Endothelial cell (in vitro differentiated cells): ENCODE measurements at regions not wholly inside any gene's neighbourhood (a gene's known extent, or its start where the extent isn't known, plus 50 kb on each side); places are given as distances from the start of the nearest gene placed in this dataset.

Experiments used
- DNase-seq: peaks from one replicate; pipeline ENCODE4 v3.0.0; 2021; ENCODE audit warnings: low spot score
- H3K27ac Mint-ChIP-seq: one replicate; pipeline ENCODE4 v1.8.0; 2021; ENCODE audit warnings: mixed read lengths, inconsistent platforms; ENCODE audit not compliant: unreplicated experiment
- H3K27me3 Mint-ChIP-seq: one replicate; pipeline ENCODE4 v1.8.0; 2021; ENCODE audit warnings: mild to moderate bottlenecking, moderate library complexity, mixed read lengths, inconsistent platforms; ENCODE audit not compliant: unreplicated experiment
- H3K36me3 Mint-ChIP-seq: one replicate; pipeline ENCODE4 v1.8.0; 2021; ENCODE audit warnings: mild to moderate bottlenecking, low read depth, mixed read lengths, inconsistent platforms; ENCODE audit not compliant: unreplicated experiment
- H3K4me1 Mint-ChIP-seq: one replicate; pipeline ENCODE4 v1.8.0; 2021; ENCODE audit warnings: mild to moderate bottlenecking, mixed read lengths, inconsistent platforms; ENCODE audit not compliant: unreplicated experiment
- H3K4me3 Mint-ChIP-seq: one replicate; pipeline ENCODE4 v1.8.0; 2021; ENCODE audit warnings: mild to moderate bottlenecking, mixed read lengths, inconsistent platforms; ENCODE audit not compliant: unreplicated experiment
- H3K9me3 Mint-ChIP-seq: one replicate; pipeline ENCODE4 v1.8.0; 2021; ENCODE audit warnings: mixed read lengths, inconsistent platforms; ENCODE audit not compliant: unreplicated experiment
- TF ChIP-seq, protein P1 (sequence below): fragments of 200-600 bp; sonication (generic); IDR thresholded peaks from one replicate; pipeline ENCODE4 v1.5.0; 2021; ENCODE audit warnings: antibody characterized with exemption; ENCODE audit not compliant: unreplicated experiment

GRCh38 chr18:78422336-78422735 is 557.3 kb upstream of the SALL3 start:
- Mint-ChIP-seq H3K27ac (no peak overlapping the region), H3K4me1 (no peaks in the 10 kb centered on the region), H3K36me3 (peaks cover 19% of the 10 kb centered on the region), H3K4me3 (no peak overlapping the region), H3K9me3 (peaks cover 49% of the 10 kb centered on the region), H3K27me3 (peaks cover 12% of the 10 kb centered on the region)
- DNase-seq = no peak
- TF ChIP-seq, protein P1, sequence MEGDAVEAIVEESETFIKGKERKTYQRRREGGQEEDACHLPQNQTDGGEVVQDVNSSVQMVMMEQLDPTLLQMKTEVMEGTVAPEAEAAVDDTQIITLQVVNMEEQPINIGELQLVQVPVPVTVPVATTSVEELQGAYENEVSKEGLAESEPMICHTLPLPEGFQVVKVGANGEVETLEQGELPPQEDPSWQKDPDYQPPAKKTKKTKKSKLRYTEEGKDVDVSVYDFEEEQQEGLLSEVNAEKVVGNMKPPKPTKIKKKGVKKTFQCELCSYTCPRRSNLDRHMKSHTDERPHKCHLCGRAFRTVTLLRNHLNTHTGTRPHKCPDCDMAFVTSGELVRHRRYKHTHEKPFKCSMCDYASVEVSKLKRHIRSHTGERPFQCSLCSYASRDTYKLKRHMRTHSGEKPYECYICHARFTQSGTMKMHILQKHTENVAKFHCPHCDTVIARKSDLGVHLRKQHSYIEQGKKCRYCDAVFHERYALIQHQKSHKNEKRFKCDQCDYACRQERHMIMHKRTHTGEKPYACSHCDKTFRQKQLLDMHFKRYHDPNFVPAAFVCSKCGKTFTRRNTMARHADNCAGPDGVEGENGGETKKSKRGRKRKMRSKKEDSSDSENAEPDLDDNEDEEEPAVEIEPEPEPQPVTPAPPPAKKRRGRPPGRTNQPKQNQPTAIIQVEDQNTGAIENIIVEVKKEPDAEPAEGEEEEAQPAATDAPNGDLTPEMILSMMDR = no peak

GRCh38 chr18:78423811-78424210 is 555.8 kb upstream of the SALL3 start:
- H3K9me3 Mint-ChIP-seq = peaks cover 48% of the 10 kb centered on the region
- peaks cover 21% of the 10 kb centered on the region for H3K36me3 Mint-ChIP-seq
- H3K27ac Mint-ChIP-seq = no peak overlapping the region
- no peak overlapping the region for H3K4me3 Mint-ChIP-seq
- H3K27me3 Mint-ChIP-seq = peaks cover 12% of the 10 kb centered on the region
- H3K4me1 Mint-ChIP-seq = no peaks in the 10 kb centered on the region
- DNase-seq = no peak
- TF ChIP-seq, protein P1 = no peak

DNA sequence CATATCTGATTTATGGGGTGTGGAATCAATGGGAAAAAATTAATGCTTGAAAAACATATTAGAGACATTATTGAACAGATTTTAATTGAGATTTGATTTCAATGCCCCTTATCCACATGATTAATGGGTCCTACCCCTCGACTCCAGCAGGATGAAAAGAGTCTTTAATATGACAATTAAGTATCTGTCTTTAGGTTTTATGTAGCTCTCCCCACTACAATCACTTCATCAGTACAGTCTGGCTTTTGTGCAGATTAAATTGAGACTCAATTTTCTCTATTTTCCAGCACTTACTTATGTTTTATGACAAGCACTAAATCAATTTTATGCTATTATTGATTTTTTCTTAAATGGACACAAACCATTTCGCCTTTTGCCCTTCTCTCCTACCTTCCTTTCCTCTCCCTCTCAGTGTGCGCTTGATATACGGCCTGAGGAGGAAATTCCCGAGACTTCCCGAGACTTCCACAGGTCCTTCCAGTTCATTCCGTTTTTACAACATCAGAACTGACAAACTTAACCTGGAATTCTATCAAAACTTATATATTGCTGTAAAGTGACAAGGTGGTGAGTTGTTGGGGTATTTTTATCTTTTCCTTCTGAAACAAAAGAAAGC is 555.1 kb upstream of the SALL3 start:
- TF ChIP-seq, protein P1 = no peak
- Mint-ChIP-seq H3K27me3 (peaks cover 11% of the 10 kb centered on the region), H3K9me3 (peaks cover 41% of the 10 kb centered on the region), H3K27ac (no peak overlapping the region), H3K4me3 (no peak overlapping the region), H3K4me1 (no peaks in the 10 kb centered on the region), H3K36me3 (peaks cover 17% of the 10 kb centered on the region)
- no peak for DNase-seq

DNA sequence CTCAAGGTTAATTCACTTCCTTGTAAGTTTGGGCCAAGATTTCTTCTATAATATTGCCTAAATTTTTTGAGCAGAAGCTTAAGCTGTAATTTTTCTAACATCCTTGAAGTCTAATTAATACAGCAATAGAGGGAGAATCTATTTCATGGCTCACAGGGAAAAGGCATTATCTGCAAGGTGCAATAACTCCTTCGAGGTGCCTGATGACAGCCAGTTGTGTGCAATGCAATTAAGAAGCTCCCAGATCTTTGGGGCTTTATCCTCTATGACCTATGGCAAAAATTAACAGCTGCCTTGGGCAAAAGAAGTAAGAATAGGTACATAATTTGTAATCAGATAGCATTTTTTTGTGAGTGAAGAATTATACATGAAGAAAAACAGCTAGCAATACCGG is 554.6 kb upstream of the SALL3 start:
- H3K36me3 Mint-ChIP-seq = peaks cover 13% of the 10 kb centered on the region
- peaks cover 36% of the 10 kb centered on the region for H3K9me3 Mint-ChIP-seq
- no peak for DNase-seq
- H3K27me3 Mint-ChIP-seq = peaks cover 9% of the 10 kb centered on the region
- no peak overlapping the region for H3K4me3 Mint-ChIP-seq
- H3K4me1 Mint-ChIP-seq = no peaks in the 10 kb centered on the region
- H3K27ac Mint-ChIP-seq = no peak overlapping the region
- TF ChIP-seq, protein P1 = no peak

DNA sequence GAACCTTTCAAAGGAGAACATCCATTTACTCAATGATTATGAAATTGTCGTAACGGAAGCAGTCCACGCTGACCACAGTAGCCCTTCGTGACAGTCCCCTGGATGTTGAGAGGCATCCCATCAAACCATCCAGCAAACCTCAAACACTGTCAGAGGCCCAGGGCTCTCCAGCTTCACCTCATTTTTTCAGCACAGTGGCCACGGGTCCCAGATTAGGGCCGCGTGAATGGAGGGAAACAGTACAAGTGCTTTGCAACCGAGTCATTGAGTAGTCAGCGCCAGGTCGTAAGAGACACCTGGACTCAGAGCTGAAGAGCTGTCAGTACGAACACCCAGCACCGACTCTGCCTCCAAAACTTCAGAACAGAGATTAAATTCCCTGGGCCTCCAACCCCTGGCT is 552.5 kb upstream of the SALL3 start:
- Mint-ChIP-seq H3K27ac (no peak overlapping the region), H3K4me3 (no peak overlapping the region), H3K4me1 (no peaks in the 10 kb centered on the region), H3K9me3 (peaks cover 22% of the 10 kb centered on the region), H3K27me3 (peaks cover 6% of the 10 kb centered on the region), H3K36me3 (peaks cover 16% of the 10 kb centered on the region)
- DNase-seq = no peak
- TF ChIP-seq, protein P1 = no peak
